Neuron (in vitro differentiated cells): ENCODE measurements at regions not wholly inside any gene's neighbourhood (a gene's known extent, or its start where the extent isn't known, plus 50 kb on each side); places are given as distances from the start of the nearest gene placed in this dataset.
"Not testable (repeated sequence)": the region's sequence is repeated elsewhere in the genome, so short reads cannot be mapped to it uniquely, and the experiment has no call there.

Experiments
- H2AFZ ChIP-seq: one replicate; pipeline ENCODE4 v1.6.1; 2013; ENCODE audit warnings: low read depth, mild to moderate bottlenecking, inconsistent platforms, low read length, moderate library complexity
- H3K27me3 ChIP-seq: one replicate; pipeline ENCODE4 v1.6.1; 2013; ENCODE audit warnings: low read length; ENCODE audit not compliant: insufficient read depth
- H3K36me3 ChIP-seq: one replicate; pipeline ENCODE4 v1.6.1; 2013; ENCODE audit warnings: low read length; ENCODE audit not compliant: insufficient read depth
- H3K4me1 ChIP-seq: one replicate; pipeline ENCODE4 v1.6.1; 2013; ENCODE audit warnings: low read length; ENCODE audit not compliant: insufficient read depth
- H3K4me3 ChIP-seq: 2 replicates; pipeline ENCODE4 v1.5.1; 2013; ENCODE audit warnings: mild to moderate bottlenecking, low read length, moderate library complexity
- H3K9me3 ChIP-seq: one replicate; pipeline ENCODE4 v1.6.1; 2013; ENCODE audit warnings: low read length

GRCh38 chr3:89533275-89533674 is 425.9 kb downstream of the EPHA3 start:
- Histone ChIP-seq H3K4me1 (peaks cover 13% of the 10 kb centered on the region), H3K4me3 (no peak overlapping the region), H2AFZ (no peak overlapping the region), H3K36me3 (no peaks in the 10 kb centered on the region), H3K9me3 (no peaks in the 10 kb centered on the region), H3K27me3 (no peaks in the 10 kb centered on the region)

GRCh38 chr3:89554587-89554986 is 447.2 kb downstream of the EPHA3 start:
- H2AFZ ChIP-seq, H3K36me3 ChIP-seq, H3K27me3 ChIP-seq, H3K9me3 ChIP-seq, H3K4me1 ChIP-seq, H3K4me3 ChIP-seq: not testable (repeated sequence)

- Histone ChIP-seq H3K4me1 (peaks cover 2% of the 10 kb centered on the region), H3K4me3 (no peak overlapping the region), H3K36me3 (no peaks in the 10 kb centered on the region), H2AFZ (no peak overlapping the region), H3K9me3 (no peaks in the 10 kb centered on the region), H3K27me3 (no peaks in the 10 kb centered on the region)
Measured at GRCh38 chr3:89558711-89559110, 451.3 kb downstream of the EPHA3 start.

GRCh38 chr3:89560568-89560967 is 453.1 kb downstream of the EPHA3 start:
- no peaks in the 10 kb centered on the region for H3K27me3 ChIP-seq
- H3K4me3 ChIP-seq, result no peak overlapping the region
- no peak overlapping the region for H2AFZ ChIP-seq
- H3K36me3 ChIP-seq, result no peaks in the 10 kb centered on the region
- H3K4me1 ChIP-seq, result peaks cover 2% of the 10 kb centered on the region
- H3K9me3 ChIP-seq, result peaks cover 3% of the 10 kb centered on the region

- no peaks in the 10 kb centered on the region for H3K27me3 ChIP-seq
- H2AFZ ChIP-seq, result no peak overlapping the region
- peaks cover 2% of the 10 kb centered on the region for H3K4me1 ChIP-seq
- H3K4me3 ChIP-seq, result no peak overlapping the region
- no peaks in the 10 kb centered on the region for H3K36me3 ChIP-seq
- H3K9me3 ChIP-seq, result peaks cover 3% of the 10 kb centered on the region
Measured at GRCh38 chr3:89562373-89562772, 455.0 kb downstream of the EPHA3 start.

- Histone ChIP-seq H3K4me1 (no peaks in the 10 kb centered on the region), H3K36me3 (no peaks in the 10 kb centered on the region), H3K27me3 (no peaks in the 10 kb centered on the region), H3K4me3 (no peak overlapping the region), H3K9me3 (peaks cover 3% of the 10 kb centered on the region), H2AFZ (no peak overlapping the region)
Measured at GRCh38 chr3:89565098-89565497, 457.7 kb downstream of the EPHA3 start.

- no peaks in the 10 kb centered on the region for H3K36me3 ChIP-seq
- H3K4me1 ChIP-seq, result no peaks in the 10 kb centered on the region
- H2AFZ ChIP-seq, result no peak overlapping the region
- H3K9me3 ChIP-seq, result peaks cover 2% of the 10 kb centered on the region
- H3K4me3 ChIP-seq, result no peak overlapping the region
- no peaks in the 10 kb centered on the region for H3K27me3 ChIP-seq
Measured at GRCh38 chr3:89570465-89570864, 463.0 kb downstream of the EPHA3 start.

- H2AFZ ChIP-seq, result no peak overlapping the region
- peaks cover 6% of the 10 kb centered on the region for H3K4me1 ChIP-seq
- H3K4me3 ChIP-seq, result no peak overlapping the region
- H3K36me3 ChIP-seq, result no peaks in the 10 kb centered on the region
- no peaks in the 10 kb centered on the region for H3K27me3 ChIP-seq
- H3K9me3 ChIP-seq, result no peaks in the 10 kb centered on the region
Measured at GRCh38 chr3:89571298-89571697, 463.9 kb downstream of the EPHA3 start.

GRCh38 chr3:89571707-89572106 is 464.3 kb downstream of the EPHA3 start:
- Histone ChIP-seq H3K9me3 (no peaks in the 10 kb centered on the region), H3K27me3 (no peaks in the 10 kb centered on the region), H3K4me1 (peaks cover 10% of the 10 kb centered on the region), H3K4me3 (no peak overlapping the region), H2AFZ (no peak overlapping the region), H3K36me3 (no peaks in the 10 kb centered on the region)

GRCh38 chr3:89572261-89572660 is 464.8 kb downstream of the EPHA3 start:
- Histone ChIP-seq H3K4me1 (peaks cover 11% of the 10 kb centered on the region), H3K9me3 (no peaks in the 10 kb centered on the region), H3K36me3 (no peaks in the 10 kb centered on the region), H3K4me3 (no peak overlapping the region), H2AFZ (no peak overlapping the region), H3K27me3 (no peaks in the 10 kb centered on the region)

- H3K4me1 ChIP-seq, result peaks cover 11% of the 10 kb centered on the region
- no peaks in the 10 kb centered on the region for H3K27me3 ChIP-seq
- no peaks in the 10 kb centered on the region for H3K36me3 ChIP-seq
- no peaks in the 10 kb centered on the region for H3K9me3 ChIP-seq
- H3K4me3 ChIP-seq, result no peak overlapping the region
- peak overlapping the region; percentile 16 for H2AFZ ChIP-seq
Measured at GRCh38 chr3:89576417-89576816, 469.0 kb downstream of the EPHA3 start.

GRCh38 chr3:89577637-89578530 is 470.5 kb downstream of the EPHA3 start:
- Histone ChIP-seq H3K4me3 (no peak overlapping the region), H3K4me1 (peaks cover 11% of the 10 kb centered on the region), H3K27me3 (no peaks in the 10 kb centered on the region), H3K36me3 (no peaks in the 10 kb centered on the region), H3K9me3 (no peaks in the 10 kb centered on the region), H2AFZ (peak overlapping the region; percentile 6)

GRCh38 chr3:89580859-89581258 is 473.4 kb downstream of the EPHA3 start:
- no peaks in the 10 kb centered on the region for H3K36me3 ChIP-seq
- no peak overlapping the region for H3K4me3 ChIP-seq
- no peaks in the 10 kb centered on the region for H3K9me3 ChIP-seq
- H3K4me1 ChIP-seq, result peaks cover 9% of the 10 kb centered on the region
- H2AFZ ChIP-seq, result no peak overlapping the region
- H3K27me3 ChIP-seq, result no peaks in the 10 kb centered on the region

GRCh38 chr3:89584398-89584797 is 477.0 kb downstream of the EPHA3 start:
- H3K27me3 ChIP-seq, result no peaks in the 10 kb centered on the region
- H3K4me3 ChIP-seq, result no peak overlapping the region
- no peak overlapping the region for H2AFZ ChIP-seq
- H3K9me3 ChIP-seq, result no peaks in the 10 kb centered on the region
- H3K4me1 ChIP-seq, result no peaks in the 10 kb centered on the region
- no peaks in the 10 kb centered on the region for H3K36me3 ChIP-seq
